GM20000 (cell line): ENCODE measurements at regions not wholly inside any gene's neighbourhood (a gene's known extent, or its start where the extent isn't known, plus 50 kb on each side); places are given as distances from the start of the nearest gene placed in this dataset.

ENCODE experiments used
- DNase-seq: peaks from one replicate; pipeline ENCODE4 v3.0.0; 2012; ENCODE audit warnings: low spot score
- CTCF ChIP-seq: IDR thresholded peaks from 2 replicates; pipeline ENCODE4 v1.5.1; 2012; ENCODE audit warnings: mild to moderate bottlenecking, control low read depth; ENCODE audit errors: extremely low read depth, missing control alignments

- DNase-seq = no peak
- TF ChIP-seq CTCF = no peak
These were observed 742.6 kb upstream of the GRIA3 start for GRCh38 chrX:122441451-122441850.

GRCh38 chrX:122445466-122445865, 738.6 kb upstream of the GRIA3 start:
- no peak for DNase-seq
- no peak for TF ChIP-seq CTCF

DNA sequence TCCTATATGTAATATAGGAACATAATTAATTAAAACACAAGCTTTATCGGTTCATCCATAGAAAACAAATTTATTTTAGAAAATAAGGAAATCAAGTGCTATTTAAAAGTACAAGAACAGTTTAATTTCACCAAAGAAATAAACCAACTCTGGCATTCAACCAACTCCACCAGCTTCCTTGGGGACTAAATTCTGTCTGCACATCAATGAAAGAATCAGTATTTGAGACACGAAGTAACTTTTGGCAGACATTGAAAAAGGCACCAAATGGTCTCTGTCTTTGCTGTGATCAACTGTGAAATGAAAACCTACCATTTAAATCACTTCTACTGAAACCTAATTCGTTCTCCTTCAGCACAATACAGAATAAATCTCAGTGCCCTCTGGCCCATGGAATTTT, 719.7 kb upstream of the GRIA3 start:
- no peak for DNase-seq
- TF ChIP-seq CTCF = no peak

- no peak for DNase-seq
- TF ChIP-seq CTCF = no peak
These were observed 708.8 kb upstream of the GRIA3 start for GRCh38 chrX:122475306-122475705.

GRCh38 chrX:122500556-122500955, 683.5 kb upstream of the GRIA3 start:
- no peak for TF ChIP-seq CTCF
- no peak for DNase-seq

DNA sequence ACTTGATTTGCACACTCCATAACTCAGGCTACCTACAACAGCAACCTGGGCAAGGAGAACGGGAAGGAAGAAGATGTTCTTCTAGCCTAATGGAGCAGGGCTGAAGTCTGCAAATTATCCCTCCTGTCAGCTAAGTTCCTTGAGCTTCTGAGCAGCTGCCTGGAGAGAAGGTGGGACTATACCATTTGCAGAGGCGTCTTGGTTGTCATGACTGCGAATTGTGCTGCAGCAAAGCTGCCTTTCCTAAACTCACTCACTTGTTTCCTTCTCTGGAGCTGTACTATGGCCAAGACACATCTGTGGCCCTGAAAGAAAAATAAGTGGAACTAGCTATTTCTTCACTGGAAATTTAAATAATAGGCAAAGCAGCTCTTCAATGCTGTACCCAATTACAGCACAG, 682.4 kb upstream of the GRIA3 start:
- DNase-seq = no peak
- no peak for TF ChIP-seq CTCF

- DNase-seq = no peak
- TF ChIP-seq CTCF = no peak
These were observed 680.1 kb upstream of the GRIA3 start for GRCh38 chrX:122504026-122504425.
